ENCODE measurements at regions not wholly inside any gene's neighbourhood (a gene's known extent, or its start where the extent isn't known, plus 50 kb on each side); places are given as distances from the start of the nearest gene placed in this dataset.

DNA sequence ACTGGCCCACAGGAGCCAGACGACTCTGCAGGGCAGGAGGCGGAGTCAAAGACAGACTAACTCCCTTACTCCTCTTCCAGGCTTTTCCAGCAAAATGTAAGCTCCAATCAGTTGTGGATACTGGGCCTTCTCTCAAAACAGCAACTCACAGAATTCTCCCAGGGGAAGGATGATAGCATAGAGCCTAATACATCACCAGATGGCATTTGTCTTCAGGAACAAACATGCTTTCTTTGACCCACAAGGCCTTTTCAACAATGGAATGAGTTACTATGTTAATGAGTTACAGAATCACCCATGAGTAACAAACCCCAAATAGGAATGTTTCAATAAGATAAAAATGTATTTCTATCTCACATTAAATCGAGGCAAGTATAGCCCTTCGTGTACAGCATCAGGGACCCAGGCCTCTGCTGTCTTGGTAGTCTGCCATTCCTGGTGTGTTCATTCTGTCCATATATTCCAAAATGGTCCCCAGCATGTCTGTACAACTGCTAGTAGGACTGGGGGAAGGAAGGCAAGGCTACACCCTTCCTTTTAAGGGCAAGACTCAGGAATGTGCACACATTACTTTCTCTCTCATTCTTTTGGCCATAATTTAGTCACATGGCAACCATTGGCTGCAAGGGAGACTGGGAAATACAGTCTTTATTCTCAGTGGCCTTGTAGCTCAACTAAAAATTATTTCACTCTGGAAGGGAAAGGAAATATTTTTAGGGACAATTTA lies 76.4 kb downstream of the BOD1L2 start:
- no peaks in the 10 kb centered on the region for H3K27me3 ChIP-seq
- H3K36me3 ChIP-seq: no peaks in the 10 kb centered on the region
- no peak for DNase-seq (ENCODE audit: low read depth in 1 of 2, low spot score in 1 of 2)
- TF ChIP-seq, protein P1, sequence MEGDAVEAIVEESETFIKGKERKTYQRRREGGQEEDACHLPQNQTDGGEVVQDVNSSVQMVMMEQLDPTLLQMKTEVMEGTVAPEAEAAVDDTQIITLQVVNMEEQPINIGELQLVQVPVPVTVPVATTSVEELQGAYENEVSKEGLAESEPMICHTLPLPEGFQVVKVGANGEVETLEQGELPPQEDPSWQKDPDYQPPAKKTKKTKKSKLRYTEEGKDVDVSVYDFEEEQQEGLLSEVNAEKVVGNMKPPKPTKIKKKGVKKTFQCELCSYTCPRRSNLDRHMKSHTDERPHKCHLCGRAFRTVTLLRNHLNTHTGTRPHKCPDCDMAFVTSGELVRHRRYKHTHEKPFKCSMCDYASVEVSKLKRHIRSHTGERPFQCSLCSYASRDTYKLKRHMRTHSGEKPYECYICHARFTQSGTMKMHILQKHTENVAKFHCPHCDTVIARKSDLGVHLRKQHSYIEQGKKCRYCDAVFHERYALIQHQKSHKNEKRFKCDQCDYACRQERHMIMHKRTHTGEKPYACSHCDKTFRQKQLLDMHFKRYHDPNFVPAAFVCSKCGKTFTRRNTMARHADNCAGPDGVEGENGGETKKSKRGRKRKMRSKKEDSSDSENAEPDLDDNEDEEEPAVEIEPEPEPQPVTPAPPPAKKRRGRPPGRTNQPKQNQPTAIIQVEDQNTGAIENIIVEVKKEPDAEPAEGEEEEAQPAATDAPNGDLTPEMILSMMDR (IDR thresholded peaks at IDR 0.05; ENCODE audit: low read depth, low read length): no peak
- no peaks in the 10 kb centered on the region for H3K4me1 ChIP-seq (ENCODE audit: low read depth)
- H3K4me3 ChIP-seq: no peak overlapping the region
- no peak overlapping the region for H3K27ac ChIP-seq
- H3K9me3 ChIP-seq (ENCODE audit: low read depth): no peaks in the 10 kb centered on the region

DNA sequence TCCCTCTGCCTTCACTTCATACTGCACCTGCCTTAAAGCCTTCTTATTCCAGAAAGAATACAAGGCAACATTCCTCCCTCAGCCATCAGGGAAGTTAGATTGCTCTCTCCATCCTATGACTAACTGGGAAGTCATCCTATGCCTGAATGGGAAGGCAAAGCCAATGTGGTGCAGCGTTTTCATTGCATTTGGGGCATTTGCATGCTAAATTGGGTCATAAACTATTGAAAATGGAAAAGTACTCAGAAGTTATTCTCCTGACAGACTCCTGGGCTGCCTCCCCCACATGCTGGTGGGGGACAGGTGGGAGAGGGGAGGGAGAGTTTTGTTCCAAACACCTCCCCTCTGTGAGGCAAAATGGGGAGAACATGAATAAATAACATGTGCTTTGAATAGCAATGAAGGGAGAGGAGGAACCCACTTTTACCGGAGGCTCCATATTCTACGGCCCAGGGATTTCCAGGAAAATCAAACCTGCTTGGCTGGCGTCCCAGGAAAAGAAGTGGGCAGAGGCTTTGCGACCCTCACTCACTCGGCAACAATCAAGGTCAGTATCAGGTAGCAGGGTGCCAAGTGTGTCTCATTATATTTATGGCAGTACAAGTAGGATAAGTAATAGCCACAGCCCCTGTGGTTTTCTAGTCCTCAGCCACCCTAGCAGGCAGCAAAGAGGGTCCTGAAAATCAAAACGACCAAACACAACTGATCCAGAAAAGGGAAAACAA lies 84.1 kb downstream of the BOD1L2 start:
- H3K27ac ChIP-seq: no peak overlapping the region
- no peaks in the 10 kb centered on the region for H3K27me3 ChIP-seq
- H3K4me3 ChIP-seq: no peak overlapping the region
- peaks cover 11% of the 10 kb centered on the region for H3K4me1 ChIP-seq (ENCODE audit: low read depth)
- TF ChIP-seq, protein P1 (IDR thresholded peaks at IDR 0.05; ENCODE audit: low read depth, low read length): no peak
- no peaks in the 10 kb centered on the region for H3K36me3 ChIP-seq
- no peak for DNase-seq (ENCODE audit: low read depth in 1 of 2, low spot score in 1 of 2)
- H3K9me3 ChIP-seq (ENCODE audit: low read depth): no peaks in the 10 kb centered on the region

DNA sequence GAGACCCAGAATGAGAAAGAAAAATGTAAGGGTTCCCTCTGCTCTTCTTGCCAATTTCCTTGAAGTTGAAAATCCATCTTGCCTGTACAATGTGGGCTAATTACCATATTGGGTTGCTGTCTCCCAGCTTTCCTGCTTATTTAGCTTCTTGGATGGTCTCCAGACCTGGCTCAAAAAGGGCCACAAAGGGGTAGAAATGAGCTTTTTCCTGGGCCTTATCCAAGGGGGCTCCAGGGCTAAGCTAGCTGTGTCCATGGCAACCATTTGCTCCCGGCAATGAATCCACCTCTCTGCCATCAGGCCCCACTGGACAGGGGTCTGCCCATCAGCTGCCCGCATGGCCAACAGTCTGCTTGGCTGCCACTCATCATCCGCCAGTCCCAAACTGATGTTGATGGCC lies 85.0 kb downstream of the BOD1L2 start:
- H3K27me3 ChIP-seq: no peaks in the 10 kb centered on the region
- no peaks in the 10 kb centered on the region for H3K36me3 ChIP-seq
- H3K4me3 ChIP-seq: no peak overlapping the region
- H3K9me3 ChIP-seq (ENCODE audit: low read depth): no peaks in the 10 kb centered on the region
- no peak overlapping the region for H3K27ac ChIP-seq
- H3K4me1 ChIP-seq (ENCODE audit: low read depth): peaks cover 11% of the 10 kb centered on the region
- DNase-seq (ENCODE audit: low read depth in 1 of 2, low spot score in 1 of 2): no peak
- TF ChIP-seq, protein P1 (IDR thresholded peaks at IDR 0.05; ENCODE audit: low read depth, low read length): no peak

DNA sequence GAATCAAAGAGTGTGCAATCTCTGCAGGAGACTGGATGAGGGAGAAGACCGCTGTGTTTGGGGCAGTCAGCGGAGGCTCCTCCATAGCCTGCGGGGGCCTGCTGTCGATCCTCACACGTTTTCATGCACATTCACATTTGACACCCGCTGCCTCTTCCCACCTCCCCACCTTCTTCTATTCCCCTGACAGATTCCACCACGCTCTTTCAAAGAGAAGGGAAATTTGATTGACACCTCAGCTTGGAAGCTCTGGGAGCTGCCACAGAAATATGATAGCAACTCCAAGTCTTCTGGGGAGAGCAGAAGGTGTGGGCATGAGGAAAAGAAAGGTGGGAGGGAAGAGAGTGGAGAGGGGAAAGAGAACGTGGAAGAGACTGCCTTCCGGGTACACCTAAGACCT lies 87.5 kb downstream of the BOD1L2 start:
- H3K4me3 ChIP-seq: no peak overlapping the region
- no peak overlapping the region for H3K27ac ChIP-seq
- no peaks in the 10 kb centered on the region for H3K36me3 ChIP-seq
- H3K27me3 ChIP-seq: no peaks in the 10 kb centered on the region
- H3K9me3 ChIP-seq (ENCODE audit: low read depth): no peaks in the 10 kb centered on the region
- TF ChIP-seq, protein P1 (IDR thresholded peaks at IDR 0.05; ENCODE audit: low read depth, low read length): no peak
- H3K4me1 ChIP-seq (ENCODE audit: low read depth): peaks cover 11% of the 10 kb centered on the region
- no peak for DNase-seq (ENCODE audit: low read depth in 1 of 2, low spot score in 1 of 2)

DNA sequence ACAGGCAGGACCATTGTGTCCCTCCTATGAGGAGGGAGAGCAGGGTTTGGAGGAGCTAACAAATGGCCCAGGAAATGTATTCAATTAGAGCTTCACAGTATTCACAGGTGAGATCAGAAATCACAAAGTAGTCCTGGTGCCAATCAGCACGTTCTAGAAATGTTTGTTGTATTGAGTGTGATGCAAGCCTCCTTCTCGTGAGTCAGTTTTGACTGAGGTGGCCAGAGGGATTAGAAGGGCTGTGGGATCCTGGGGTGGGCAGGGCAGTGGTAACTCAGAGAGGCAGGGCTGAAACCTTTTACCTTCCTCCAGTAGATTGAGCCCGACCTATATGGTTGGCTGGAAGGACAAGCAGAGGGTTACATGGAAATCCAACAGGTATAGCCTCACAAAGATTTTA lies 95.0 kb downstream of the BOD1L2 start:
- H3K4me3 ChIP-seq: no peak overlapping the region
- no peaks in the 10 kb centered on the region for H3K9me3 ChIP-seq (ENCODE audit: low read depth)
- no peaks in the 10 kb centered on the region for H3K36me3 ChIP-seq
- H3K27me3 ChIP-seq: no peaks in the 10 kb centered on the region
- TF ChIP-seq, protein P1 (IDR thresholded peaks at IDR 0.05; ENCODE audit: low read depth, low read length): no peak
- no peaks in the 10 kb centered on the region for H3K4me1 ChIP-seq (ENCODE audit: low read depth)
- no peak for DNase-seq (ENCODE audit: low read depth in 1 of 2, low spot score in 1 of 2)
- H3K27ac ChIP-seq: no peak overlapping the region
